Fibroblast of lung (primary cell): ENCODE measurements at regions not wholly inside any gene's neighbourhood (a gene's known extent, or its start where the extent isn't known, plus 50 kb on each side); places are given as distances from the start of the nearest gene placed in this dataset.

Experiments used
- DNase-seq, 2 donors: peaks; one replicate each; pipeline versions ENCODE4 v3.0.0 to v3.0.0-alpha.2; 2010; ENCODE audit warnings: low read depth in 2 of 2
- H2AFZ ChIP-seq: 2 replicates; pipeline ENCODE4 v1.5.1; 2012; ENCODE audit warnings: low read length, control low read depth, inconsistent platforms
- H3K27ac ChIP-seq: 2 replicates; pipeline ENCODE4 v1.5.1; 2011; ENCODE audit warnings: low read length, control low read depth; ENCODE audit not compliant: insufficient read depth
- H3K27me3 ChIP-seq: 2 replicates; pipeline ENCODE4 v1.5.1; 2011; ENCODE audit warnings: mild to moderate bottlenecking, low read length; ENCODE audit not compliant: control insufficient read depth, insufficient read depth
- H3K36me3 ChIP-seq: 2 replicates; pipeline ENCODE4 v1.5.1; 2011; ENCODE audit warnings: low read length; ENCODE audit not compliant: control insufficient read depth, insufficient read depth
- H3K4me1 ChIP-seq: 2 replicates; pipeline ENCODE4 v1.5.1; 2011; ENCODE audit warnings: low read length; ENCODE audit not compliant: control insufficient read depth, insufficient read depth; ENCODE audit errors: extremely low read depth
- H3K4me2 ChIP-seq: 2 replicates; pipeline ENCODE4 v1.5.1; 2011; ENCODE audit warnings: low read length, control low read depth; ENCODE audit not compliant: insufficient read depth; ENCODE audit errors: extremely low read depth
- H3K4me3 ChIP-seq, 4 experiments: fragments of 200-600 bp in 1 of 4; sonication (generic) in 1 of 4; replicated peaks in 1 of 4; 2 replicates each; pipeline ENCODE4 v1.5.1; 2011 to 2016; ENCODE audit warnings: low read length in 4 of 4, low read depth in 3 of 4, mild to moderate bottlenecking in 3 of 4, control low read depth in 2 of 4, inconsistent platforms in 1 of 4, mixed read lengths in 1 of 4; ENCODE audit not compliant: insufficient read depth in 1 of 4; ENCODE audit errors: control extremely low read depth in 1 of 4
- H3K79me2 ChIP-seq: 2 replicates; pipeline ENCODE4 v1.5.1; 2012; ENCODE audit warnings: mild to moderate bottlenecking, low read length, inconsistent platforms; ENCODE audit not compliant: control insufficient read depth, insufficient read depth
- H3K9ac ChIP-seq: 2 replicates; pipeline ENCODE4 v1.5.1; 2011; ENCODE audit warnings: mild to moderate bottlenecking, low read length, control low read depth; ENCODE audit not compliant: insufficient read depth
- H3K9me3 ChIP-seq: 2 replicates; pipeline ENCODE4 v1.5.1; 2012; ENCODE audit warnings: low read depth, low read length; ENCODE audit not compliant: control insufficient read depth, insufficient read depth
- H4K20me1 ChIP-seq: 2 replicates; pipeline ENCODE4 v1.5.1; 2011; ENCODE audit warnings: low read length; ENCODE audit not compliant: control insufficient read depth, insufficient read depth; ENCODE audit errors: extremely low read depth
- CTCF ChIP-seq, 2 donors: IDR thresholded peaks in 1 of 2; conservative IDR thresholded peaks in 1 of 2; 1 replicate in 1 of 2; 2 replicates in 1 of 2; pipeline ENCODE4 v1.5.1; 2011 to 2012; ENCODE audit warnings: low read length in 2 of 2, control low read depth in 1 of 2, inconsistent platforms in 1 of 2, low read depth in 1 of 2, mild to moderate bottlenecking in 1 of 2
- EZH2 ChIP-seq: IDR thresholded peaks from 2 replicates; pipeline ENCODE4 v1.5.1; 2012; ENCODE audit warnings: low read length, control low read depth, mild to moderate bottlenecking; ENCODE audit errors: missing control alignments

- H3K27me3 ChIP-seq = no peaks in the 10 kb centered on the region
- no peaks in the 10 kb centered on the region for H3K9me3 ChIP-seq
- TF ChIP-seq EZH2 = no peak
- no peak overlapping the region for H3K4me3 ChIP-seq
- no peak overlapping the region for H3K27ac ChIP-seq
- H3K9ac ChIP-seq = no peak overlapping the region
- no peaks in the 10 kb centered on the region for H4K20me1 ChIP-seq
- H2AFZ ChIP-seq = no peak overlapping the region
- peaks cover 4% of the 10 kb centered on the region for H3K4me1 ChIP-seq
- H3K79me2 ChIP-seq = no peaks in the 10 kb centered on the region
- H3K4me2 ChIP-seq = no peak overlapping the region
- no peak for DNase-seq
- H3K36me3 ChIP-seq = no peaks in the 10 kb centered on the region
Observed at GRCh38 chr1:9449976-9450696, 89.1 kb upstream of the SLC25A33 start.

DNA sequence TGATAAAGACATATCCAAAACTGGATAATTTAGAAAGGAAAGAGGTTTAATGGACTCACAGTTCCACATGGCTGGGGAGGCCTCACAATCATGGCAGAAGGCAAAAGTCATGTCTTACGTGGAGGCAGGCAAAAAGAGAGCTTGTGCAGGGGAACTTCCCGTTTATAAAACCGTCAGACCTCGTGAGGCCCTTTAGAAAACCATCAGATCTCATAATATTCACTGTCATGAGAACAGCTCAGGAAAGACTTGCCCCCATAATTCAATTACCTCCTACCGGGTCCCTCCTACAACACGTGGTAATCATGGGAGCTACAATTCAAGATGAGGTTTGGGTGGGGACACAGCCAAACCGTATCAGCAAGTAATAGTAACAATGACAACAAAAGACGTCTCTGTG, 88.2 kb upstream of the SLC25A33 start:
- H2AFZ ChIP-seq = no peak overlapping the region
- no peak for DNase-seq
- no peak overlapping the region for H3K9ac ChIP-seq
- H3K4me2 ChIP-seq = no peak overlapping the region
- no peaks in the 10 kb centered on the region for H3K9me3 ChIP-seq
- no peak overlapping the region for H3K4me3 ChIP-seq
- H3K27ac ChIP-seq = no peak overlapping the region
- H3K4me1 ChIP-seq = peaks cover 4% of the 10 kb centered on the region
- H3K79me2 ChIP-seq = no peaks in the 10 kb centered on the region
- TF ChIP-seq EZH2 = no peak
- no peak for TF ChIP-seq CTCF (conservative IDR thresholded peaks at IDR 0.05 in 1 of 2, IDR thresholded peaks at IDR 0.05 in 1 of 2; ENCODE audit: low read depth in 1 of 2, low read length in 2 of 2)
- H3K36me3 ChIP-seq = no peaks in the 10 kb centered on the region
- H3K27me3 ChIP-seq = no peaks in the 10 kb centered on the region
- H4K20me1 ChIP-seq = no peaks in the 10 kb centered on the region

DNA sequence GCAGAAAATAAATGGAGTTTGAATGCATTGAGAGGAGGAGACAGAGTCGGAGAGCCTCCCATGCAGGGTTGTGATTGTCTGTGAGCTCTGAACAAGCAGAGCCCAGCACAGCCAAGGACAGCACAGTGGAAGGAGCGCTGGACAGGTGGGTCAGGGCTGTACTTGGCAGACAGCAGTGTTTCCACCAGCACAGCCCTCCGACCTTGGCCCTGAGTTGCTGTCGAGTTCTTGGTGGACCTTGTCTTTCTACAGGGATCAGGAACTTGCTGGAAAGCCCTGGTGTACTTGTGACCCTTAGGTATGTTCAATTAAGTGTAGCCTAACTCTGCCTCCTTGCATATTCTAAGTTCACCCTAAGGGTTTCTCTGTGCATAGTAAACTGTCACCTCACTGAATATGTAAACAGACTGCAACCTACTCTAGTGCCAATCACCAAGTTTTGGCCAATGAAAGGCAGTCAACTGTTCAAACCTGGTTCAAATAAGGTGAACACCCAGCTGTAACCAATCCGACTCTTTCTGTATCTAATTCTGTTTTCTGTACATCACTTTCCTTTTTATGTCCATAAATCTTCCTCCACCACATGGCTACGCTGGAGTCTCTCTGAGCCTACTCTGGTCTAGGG, 86.6 kb upstream of the SLC25A33 start:
- H3K4me3 ChIP-seq = no peak overlapping the region
- H3K4me2 ChIP-seq = no peak overlapping the region
- H3K79me2 ChIP-seq = no peaks in the 10 kb centered on the region
- peaks cover 4% of the 10 kb centered on the region for H3K4me1 ChIP-seq
- H4K20me1 ChIP-seq = no peaks in the 10 kb centered on the region
- H3K27me3 ChIP-seq = no peaks in the 10 kb centered on the region
- no peak overlapping the region for H3K27ac ChIP-seq
- no peak overlapping the region for H2AFZ ChIP-seq
- H3K9me3 ChIP-seq = no peaks in the 10 kb centered on the region
- H3K36me3 ChIP-seq = no peaks in the 10 kb centered on the region
- no peak for TF ChIP-seq EZH2
- no peak for DNase-seq
- H3K9ac ChIP-seq = no peak overlapping the region

GRCh38 chr1:9453375-9453774, 85.9 kb upstream of the SLC25A33 start:
- no peak overlapping the region for H3K9ac ChIP-seq

More at GRCh38 chr1:9453375-9453774, 85.9 kb upstream of the SLC25A33 start:
- Histone ChIP-seq H4K20me1 (no peaks in the 10 kb centered on the region), H3K79me2 (no peaks in the 10 kb centered on the region), H3K4me2 (no peak overlapping the region), H3K27me3 (no peaks in the 10 kb centered on the region), H3K4me3 (no peak overlapping the region), H3K36me3 (no peaks in the 10 kb centered on the region), H3K4me1 (peaks cover 4% of the 10 kb centered on the region), H2AFZ (no peak overlapping the region), H3K27ac (no peak overlapping the region), H3K9me3 (no peaks in the 10 kb centered on the region)
- no peak for DNase-seq
- TF ChIP-seq CTCF (conservative IDR thresholded peaks at IDR 0.05 in 1 of 2, IDR thresholded peaks at IDR 0.05 in 1 of 2; ENCODE audit: low read depth in 1 of 2, low read length in 2 of 2) = no peak
- TF ChIP-seq EZH2 = no peak
